Gastroesophageal sphincter (tissue), 4 donors: ENCODE measurements at regions not wholly inside any gene's neighbourhood (a gene's known extent, or its start where the extent isn't known, plus 50 kb on each side); places are given as distances from the start of the nearest gene placed in this dataset.

Source experiments
- ATAC-seq: fragments of 150-250 bp; one replicate; pipeline ENCODE4 v1.9.1; 2016; ENCODE audit warnings: mild to moderate bottlenecking, moderate library complexity
- H3K27ac ChIP-seq, 4 donors: fragments of 200-600 bp; sonication (generic) in 3 of 4; 1 replicate in 3 of 4; 2 replicates in 1 of 4; pipeline ENCODE4 v1.5.1; 2016 to 2019
- H3K27me3 ChIP-seq: fragments of 200-600 bp; sonication (generic); one replicate; pipeline ENCODE4 v1.5.1; 2019
- H3K36me3 ChIP-seq, 2 donors: fragments of 200-600 bp; sonication (generic); one replicate each; pipeline ENCODE4 v1.5.1; 2019; ENCODE audit warnings: control low read depth in 1 of 2
- H3K4me1 ChIP-seq, 3 donors: fragments of 200-600 bp; sonication (generic); 1 replicate in 2 of 3; 2 replicates in 1 of 3; pipeline ENCODE4 v1.5.1; 2016 to 2019; ENCODE audit warnings: control low read depth in 2 of 3
- H3K4me3 ChIP-seq, 2 donors: fragments of 200-600 bp; sonication (generic); one replicate each; pipeline ENCODE4 v1.5.1; 2019; ENCODE audit warnings: mild to moderate bottlenecking in 1 of 2, moderate library complexity in 1 of 2
- H3K9me3 ChIP-seq, 3 donors: fragments of 200-600 bp; sonication (generic); one replicate each; pipeline ENCODE4 v1.5.1; 2017 to 2019; ENCODE audit warnings: control low read depth in 2 of 3
- CTCF ChIP-seq, 4 experiments: fragments of 200-600 bp in 2 of 4; fragments of 450-650 bp in 2 of 4; sonication (generic) in 1 of 4; IDR thresholded peaks; one replicate each; pipeline ENCODE4 v1.5.1; 2017 to 2019; ENCODE audit warnings: antibody characterized with exemption in 4 of 4, mild to moderate bottlenecking in 2 of 4, moderate library complexity in 2 of 4
- EP300 ChIP-seq: sonication (generic); formaldehyde crosslinking; IDR thresholded peaks from one replicate; pipeline ENCODE4 v1.6.1; 2017; ENCODE audit warnings: antibody characterized with exemption, mild to moderate bottlenecking
- POLR2A ChIP-seq, 2 donors: fragments of 450-650 bp; IDR thresholded peaks; one replicate each; pipeline ENCODE4 v1.6.1; 2017; ENCODE audit warnings: antibody characterized with exemption in 2 of 2, mild to moderate bottlenecking in 2 of 2, moderate library complexity in 1 of 2
- POLR2AphosphoS5 ChIP-seq: sonication (generic); formaldehyde crosslinking; IDR thresholded peaks from one replicate; pipeline ENCODE4 v1.6.1; 2017; ENCODE audit warnings: antibody characterized with exemption
- WGBS, 2 donors: methylation state at CpG; one replicate each; pipeline ENCODE4 v1.1.5; 2018; ENCODE audit warnings: low coverage in 1 of 2; 5-methylcytosine and 5-hydroxymethylcytosine counted together

- no peak for ATAC-seq
- TF ChIP-seq CTCF (IDR thresholded peaks at IDR 0.05) (no peak), POLR2A (IDR thresholded peaks at IDR 0.05) (no peak), EP300 (no peak), POLR2AphosphoS5 (no peak)
- 96% methylated on average over 2 of the region's 2 CpGs; no CpG with 5 or more reads in 1 of the 2 donors for WGBS, 2 donors
- peaks cover 0 to 20% (median 0%) of the 10 kb centered on the region in 3 donors for H3K9me3 ChIP-seq
- H3K4me1 ChIP-seq: no peaks in the 10 kb centered on the region
- H3K27ac ChIP-seq: no peak overlapping the region
- H3K4me3 ChIP-seq: no peak overlapping the region
- H3K36me3 ChIP-seq: no peaks in the 10 kb centered on the region
- H3K27me3 ChIP-seq: peaks cover 13% of the 10 kb centered on the region
These were observed 191.3 kb upstream of the CRY1 start for GRCh38 chr12:107284692-107285091.

- TF ChIP-seq POLR2AphosphoS5 (no peak), POLR2A (IDR thresholded peaks at IDR 0.05) (no peak), CTCF (IDR thresholded peaks at IDR 0.05) (no peak), EP300 (no peak)
- no peak overlapping the region for H3K27ac ChIP-seq
- no peaks in the 10 kb centered on the region for H3K4me1 ChIP-seq
- no peak overlapping the region for H3K4me3 ChIP-seq
- 46 to 62% methylated on average over 6 to 7 of the region's 11 CpGs for WGBS, 2 donors
- H3K9me3 ChIP-seq: peaks cover 0 to 19% (median 0%) of the 10 kb centered on the region in 3 donors
- ATAC-seq: no peak
- no peaks in the 10 kb centered on the region for H3K36me3 ChIP-seq
- H3K27me3 ChIP-seq: peaks cover 19% of the 10 kb centered on the region
These were observed 194.4 kb upstream of the CRY1 start for GRCh38 chr12:107287436-107288413.

GRCh38 chr12:107288414-107289127, 195.2 kb upstream of the CRY1 start:
- Histone ChIP-seq H3K27ac (no peak overlapping the region), H3K27me3 (peaks cover 19% of the 10 kb centered on the region), H3K9me3 (peaks cover 0 to 15% (median 0%) of the 10 kb centered on the region in 3 donors), H3K36me3 (no peaks in the 10 kb centered on the region), H3K4me3 (no peak overlapping the region), H3K4me1 (no peaks in the 10 kb centered on the region)
- TF ChIP-seq POLR2A (IDR thresholded peaks at IDR 0.05) (no peak), POLR2AphosphoS5 (no peak), EP300 (no peak), CTCF (IDR thresholded peaks at IDR 0.05) (no peak)
- ATAC-seq: no peak
- 62 to 78% methylated on average over 5 to 13 of the region's 15 CpGs for whole genome bisulfite sequencing, 2 donors

GRCh38 chr12:107291018-107291417, 197.7 kb upstream of the CRY1 start:
- ATAC-seq: no peak
- Histone ChIP-seq H3K27me3 (peaks cover 19% of the 10 kb centered on the region), H3K9me3 (no peaks in the 10 kb centered on the region), H3K36me3 (no peaks in the 10 kb centered on the region), H3K4me3 (no peak overlapping the region), H3K4me1 (no peaks in the 10 kb centered on the region), H3K27ac (no peak overlapping the region)
- WGBS, 2 donors: 72 to 82% methylated on average over 5 to 6 of the region's 7 CpGs
- TF ChIP-seq EP300 (no peak), POLR2AphosphoS5 (no peak), CTCF (IDR thresholded peaks at IDR 0.05) (no peak)
